ENCODE measurements at regions not wholly inside any gene's neighbourhood (a gene's known extent, or its start where the extent isn't known, plus 50 kb on each side); places are given as distances from the start of the nearest gene placed in this dataset.

DNA sequence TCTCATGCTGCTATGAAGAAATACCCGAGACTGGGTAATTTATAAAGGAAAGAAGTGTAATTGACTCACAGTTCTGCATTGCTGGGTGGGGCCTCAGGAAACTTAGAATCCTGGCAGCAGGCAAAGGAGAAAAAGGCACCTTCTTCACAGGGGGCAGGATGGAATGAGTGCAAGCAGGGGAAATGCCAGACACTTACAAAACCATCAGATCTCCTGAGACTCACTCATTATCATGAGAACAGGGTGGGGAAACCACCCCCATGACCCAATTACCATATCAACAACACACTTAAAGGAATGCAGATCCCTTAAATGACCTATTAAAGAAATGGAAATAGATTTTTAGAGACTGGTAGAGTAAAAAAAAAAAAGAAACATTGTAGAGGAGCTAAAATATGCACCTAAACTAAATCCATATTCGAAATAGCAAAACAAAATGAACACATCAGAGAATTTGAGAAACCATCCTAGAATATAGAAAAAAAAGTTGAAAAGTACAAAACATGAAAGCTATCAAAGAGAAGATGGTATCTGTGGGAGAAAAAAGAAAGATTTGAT, 104.3 kb upstream of the UGT8 start:
- WGBS, 2 experiments (ENCODE audit: extremely low coverage in 1 of 2, insufficient coverage in 1 of 2, insufficient read length in 1 of 2, insufficient replicate concordance in 2 of 2, low coverage in 1 of 2, low lambda C conversion rate in 2 of 2, missing lambda C conversion rate in 1 of 2) = 78% methylated on average over 2 of the region's 2 CpGs; no CpG with 5 or more reads in 1 of the 2 experiments
- no peak for TF ChIP-seq SAP30 (IDR thresholded peaks at IDR 0.05; ENCODE audit: insufficient read depth, insufficient replicate concordance, low read length)
- TF ChIP-seq CBX8 (IDR thresholded peaks at IDR 0.05; ENCODE audit: borderline replicate concordance, low read depth, low read length) = no peak
- TF ChIP-seq JUN (IDR thresholded peaks at IDR 0.05; ENCODE audit: low read depth, low read length) = no peak
- TF ChIP-seq EZH2 (IDR thresholded peaks at IDR 0.05; ENCODE audit: low read depth, low read length, severe bottlenecking) = no peak
- TF ChIP-seq KDM4A (IDR thresholded peaks at IDR 0.05; ENCODE audit: low read depth, low read length, severe bottlenecking) = no peak
- TF ChIP-seq BRCA1 (IDR thresholded peaks at IDR 0.05; ENCODE audit: low read depth, low read length) = no peak
- TF ChIP-seq SP2 (IDR thresholded peaks at IDR 0.05; ENCODE audit: low read length) = no peak
- TF ChIP-seq NRF1 (IDR thresholded peaks at IDR 0.05; ENCODE audit: low read depth, low read length) = no peak
- TF ChIP-seq PHF8 (conservative IDR thresholded peaks at IDR 0.05; ENCODE audit: low read depth, low read length) = no peak
- TF ChIP-seq SIN3A (conservative IDR thresholded peaks at IDR 0.05 in 1 of 2, IDR thresholded peaks at IDR 0.05 in 1 of 2; ENCODE audit: low read depth in 1 of 2, low read length in 2 of 2) = no peak

More for the DNA sequence above, 104.3 kb upstream of the UGT8 start:
- ChIA-PET CTCF (ENCODE audit: partially characterized antibody) (interaction anchor here (1.0 kb wide), 1 partner anchor 112 kb away, joined by 3 read pairs; no protein-coding TSS in a partner anchor), POLR2A (ENCODE audit: partially characterized antibody) (interaction anchor here (0.6 to 3.0 kb wide), 12 partner anchors 7 to 973 kb away, joined by 3 to 26 read pairs (median 6); partner anchors contain the start of gene UGT8)
- Histone ChIP-seq H2AK5ac (ENCODE audit: low read depth, low read length) (no peak overlapping the region), H4K20me1 (replicated peaks in 1 of 2; ENCODE audit: control insufficient read depth in 1 of 2, insufficient read depth in 2 of 2, low read length in 2 of 2) (no peaks in the 10 kb centered on the region), H2AFZ (ENCODE audit: low read length) (no peak overlapping the region), H3K4me3 (ENCODE audit: extremely low read depth in 1 of 4, insufficient read depth in 2 of 4, low read depth in 3 of 4, low read length in 4 of 4) (peak overlapping the region in 3 of 4 experiments; percentile 3 to 42 (median 31); a peak in 4 of 8 replicates), H3K79me2 (ENCODE audit: control insufficient read depth in 1 of 2, insufficient read depth in 2 of 2, low read length in 2 of 2) (peaks cover 0 to 4% of the 10 kb centered on the region in 2 experiments; a peak in 1 of 4 replicates), H3K4ac (replicated peaks; ENCODE audit: insufficient read length, low read depth, low read length) (no peak overlapping the region), H3K56ac (replicated peaks; ENCODE audit: insufficient read length, low read depth, low read length) (no peak overlapping the region), H3K14ac (ENCODE audit: insufficient read length) (no peak overlapping the region), H4K5ac (ENCODE audit: insufficient read length, low read depth, low read length) (peak overlapping the region; percentile 99), H3K23ac (ENCODE audit: insufficient read length) (no peak overlapping the region), H3K4me2 (ENCODE audit: insufficient read depth in 1 of 2, low read depth in 2 of 2, low read length in 2 of 2) (peak overlapping the region in 1 of 2 experiments; percentile 38; a peak in 1 of 4 replicates), H2BK12ac (ENCODE audit: low read depth, low read length) (no peak overlapping the region), H3K79me1 (ENCODE audit: low read depth, low read length) (no peaks in the 10 kb centered on the region), H2BK120ac (replicated peaks; ENCODE audit: low read depth, low read length) (no peak overlapping the region), H3K4me1 (replicated peaks in 1 of 4; ENCODE audit: control insufficient read depth in 3 of 4, insufficient read depth in 4 of 4, low read length in 3 of 4) (peaks cover 0 to 4% (median 1%) of the 10 kb centered on the region in 4 experiments; a peak in 2 of 7 replicates), H2BK5ac (ENCODE audit: low read depth, low read length) (0 out of 2 replicates have a peak overlapping the region, but pooled peaks have one; percentile 92), H3K23me2 (ENCODE audit: low read depth, low read length) (no peaks in the 10 kb centered on the region), H4K8ac (ENCODE audit: extremely low read depth, insufficient read depth, low read length) (no peak overlapping the region), H3K18ac (ENCODE audit: extremely low read depth, low read length) (no peak overlapping the region), H4K91ac (replicated peaks; ENCODE audit: insufficient read length, low read length) (no peak overlapping the region), H3K27ac (ENCODE audit: low read depth, low read length) (peak overlapping the region; percentile 81; the same call in 1 of the 2 replicates), H2BK20ac (ENCODE audit: low read length) (no peak overlapping the region), H3K27me3 (replicated peaks in 1 of 4; ENCODE audit: control insufficient read depth in 3 of 4, extremely low read depth in 1 of 4, insufficient read depth in 3 of 4, low read length in 3 of 4) (no peaks in the 10 kb centered on the region), H3K36me3 (ENCODE audit: control insufficient read depth in 2 of 4, insufficient read depth in 4 of 4, low read length in 3 of 4) (peaks cover 0 to 7% (median 3%) of the 10 kb centered on the region in 4 experiments; a peak in 3 of 8 replicates), H3K9me3 (ENCODE audit: insufficient read depth in 2 of 2, low read depth in 1 of 2, low read length in 1 of 2) (peaks cover 6 to 16% of the 10 kb centered on the region in 2 experiments), H3K9ac (replicated peaks in 1 of 4; ENCODE audit: extremely low read depth in 1 of 4, low read depth in 3 of 4, low read length in 3 of 4) (no peak overlapping the region), H2BK15ac (ENCODE audit: low read length) (no peak overlapping the region)
- DNase-seq (ENCODE audit: low read depth in 1 of 2, low spot score in 2 of 2) (peak in 1 of 2 experiments; percentile 62), FAIRE-seq (peak; percentile 79)

All from H1 (cell line).